Fibroblast of lung (primary cell): ENCODE measurements at regions not wholly inside any gene's neighbourhood (a gene's known extent, or its start where the extent isn't known, plus 50 kb on each side); places are given as distances from the start of the nearest gene placed in this dataset.

Experiments used
- DNase-seq, 2 donors: peaks; one replicate each; pipeline versions ENCODE4 v3.0.0 to v3.0.0-alpha.2; 2010; ENCODE audit warnings: low read depth in 2 of 2
- H2AFZ ChIP-seq: 2 replicates; pipeline ENCODE4 v1.5.1; 2012; ENCODE audit warnings: low read length, control low read depth, inconsistent platforms
- H3K27ac ChIP-seq: 2 replicates; pipeline ENCODE4 v1.5.1; 2011; ENCODE audit warnings: low read length, control low read depth; ENCODE audit not compliant: insufficient read depth
- H3K27me3 ChIP-seq: 2 replicates; pipeline ENCODE4 v1.5.1; 2011; ENCODE audit warnings: mild to moderate bottlenecking, low read length; ENCODE audit not compliant: control insufficient read depth, insufficient read depth
- H3K36me3 ChIP-seq: 2 replicates; pipeline ENCODE4 v1.5.1; 2011; ENCODE audit warnings: low read length; ENCODE audit not compliant: control insufficient read depth, insufficient read depth
- H3K4me1 ChIP-seq: 2 replicates; pipeline ENCODE4 v1.5.1; 2011; ENCODE audit warnings: low read length; ENCODE audit not compliant: control insufficient read depth, insufficient read depth; ENCODE audit errors: extremely low read depth
- H3K4me2 ChIP-seq: 2 replicates; pipeline ENCODE4 v1.5.1; 2011; ENCODE audit warnings: low read length, control low read depth; ENCODE audit not compliant: insufficient read depth; ENCODE audit errors: extremely low read depth
- H3K4me3 ChIP-seq, 4 experiments: fragments of 200-600 bp in 1 of 4; sonication (generic) in 1 of 4; replicated peaks in 1 of 4; 2 replicates each; pipeline ENCODE4 v1.5.1; 2011 to 2016; ENCODE audit warnings: low read length in 4 of 4, low read depth in 3 of 4, mild to moderate bottlenecking in 3 of 4, control low read depth in 2 of 4, inconsistent platforms in 1 of 4, mixed read lengths in 1 of 4; ENCODE audit not compliant: insufficient read depth in 1 of 4; ENCODE audit errors: control extremely low read depth in 1 of 4
- H3K79me2 ChIP-seq: 2 replicates; pipeline ENCODE4 v1.5.1; 2012; ENCODE audit warnings: mild to moderate bottlenecking, low read length, inconsistent platforms; ENCODE audit not compliant: control insufficient read depth, insufficient read depth
- H3K9ac ChIP-seq: 2 replicates; pipeline ENCODE4 v1.5.1; 2011; ENCODE audit warnings: mild to moderate bottlenecking, low read length, control low read depth; ENCODE audit not compliant: insufficient read depth
- H3K9me3 ChIP-seq: 2 replicates; pipeline ENCODE4 v1.5.1; 2012; ENCODE audit warnings: low read depth, low read length; ENCODE audit not compliant: control insufficient read depth, insufficient read depth
- H4K20me1 ChIP-seq: 2 replicates; pipeline ENCODE4 v1.5.1; 2011; ENCODE audit warnings: low read length; ENCODE audit not compliant: control insufficient read depth, insufficient read depth; ENCODE audit errors: extremely low read depth
- EZH2 ChIP-seq: IDR thresholded peaks from 2 replicates; pipeline ENCODE4 v1.5.1; 2012; ENCODE audit warnings: low read length, control low read depth, mild to moderate bottlenecking; ENCODE audit errors: missing control alignments
- TF ChIP-seq, protein P1 (sequence below), 2 donors: IDR thresholded peaks in 1 of 2; conservative IDR thresholded peaks in 1 of 2; 1 replicate in 1 of 2; 2 replicates in 1 of 2; pipeline ENCODE4 v1.5.1; 2011 to 2012; ENCODE audit warnings: low read length in 2 of 2, control low read depth in 1 of 2, inconsistent platforms in 1 of 2, low read depth in 1 of 2, mild to moderate bottlenecking in 1 of 2

DNA sequence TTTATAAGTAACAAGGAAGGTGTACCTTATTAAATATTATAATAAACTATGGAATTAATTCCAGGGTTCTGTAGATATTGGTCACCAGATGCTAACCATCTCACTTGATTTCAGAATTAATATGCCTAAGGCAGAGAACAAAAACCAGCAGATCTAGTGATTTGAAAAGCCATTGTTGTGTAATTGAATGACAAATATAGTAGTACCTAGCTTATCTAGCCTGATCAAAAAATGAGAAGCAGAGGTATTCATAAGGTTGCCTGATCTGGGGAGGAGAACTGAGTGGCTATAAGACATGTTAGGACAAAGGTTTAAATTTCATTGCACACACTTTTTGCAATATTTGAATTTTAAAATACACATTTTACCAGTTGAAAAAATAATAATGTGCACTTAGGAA, 132.0 kb upstream of the UBE2E3 start:
- Histone ChIP-seq H3K27me3 (no peaks in the 10 kb centered on the region), H3K9ac (no peak overlapping the region), H4K20me1 (no peaks in the 10 kb centered on the region), H3K36me3 (no peaks in the 10 kb centered on the region), H3K79me2 (no peaks in the 10 kb centered on the region), H2AFZ (no peak overlapping the region), H3K9me3 (no peaks in the 10 kb centered on the region), H3K4me2 (no peak overlapping the region), H3K4me3 (no peak overlapping the region), H3K4me1 (no peaks in the 10 kb centered on the region), H3K27ac (no peak overlapping the region)
- DNase-seq: no peak
- TF ChIP-seq, protein P1, sequence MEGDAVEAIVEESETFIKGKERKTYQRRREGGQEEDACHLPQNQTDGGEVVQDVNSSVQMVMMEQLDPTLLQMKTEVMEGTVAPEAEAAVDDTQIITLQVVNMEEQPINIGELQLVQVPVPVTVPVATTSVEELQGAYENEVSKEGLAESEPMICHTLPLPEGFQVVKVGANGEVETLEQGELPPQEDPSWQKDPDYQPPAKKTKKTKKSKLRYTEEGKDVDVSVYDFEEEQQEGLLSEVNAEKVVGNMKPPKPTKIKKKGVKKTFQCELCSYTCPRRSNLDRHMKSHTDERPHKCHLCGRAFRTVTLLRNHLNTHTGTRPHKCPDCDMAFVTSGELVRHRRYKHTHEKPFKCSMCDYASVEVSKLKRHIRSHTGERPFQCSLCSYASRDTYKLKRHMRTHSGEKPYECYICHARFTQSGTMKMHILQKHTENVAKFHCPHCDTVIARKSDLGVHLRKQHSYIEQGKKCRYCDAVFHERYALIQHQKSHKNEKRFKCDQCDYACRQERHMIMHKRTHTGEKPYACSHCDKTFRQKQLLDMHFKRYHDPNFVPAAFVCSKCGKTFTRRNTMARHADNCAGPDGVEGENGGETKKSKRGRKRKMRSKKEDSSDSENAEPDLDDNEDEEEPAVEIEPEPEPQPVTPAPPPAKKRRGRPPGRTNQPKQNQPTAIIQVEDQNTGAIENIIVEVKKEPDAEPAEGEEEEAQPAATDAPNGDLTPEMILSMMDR (conservative IDR thresholded peaks at IDR 0.05 in 1 of 2, IDR thresholded peaks at IDR 0.05 in 1 of 2; ENCODE audit: low read depth in 1 of 2, low read length in 2 of 2): no peak
- no peak for TF ChIP-seq EZH2

DNA sequence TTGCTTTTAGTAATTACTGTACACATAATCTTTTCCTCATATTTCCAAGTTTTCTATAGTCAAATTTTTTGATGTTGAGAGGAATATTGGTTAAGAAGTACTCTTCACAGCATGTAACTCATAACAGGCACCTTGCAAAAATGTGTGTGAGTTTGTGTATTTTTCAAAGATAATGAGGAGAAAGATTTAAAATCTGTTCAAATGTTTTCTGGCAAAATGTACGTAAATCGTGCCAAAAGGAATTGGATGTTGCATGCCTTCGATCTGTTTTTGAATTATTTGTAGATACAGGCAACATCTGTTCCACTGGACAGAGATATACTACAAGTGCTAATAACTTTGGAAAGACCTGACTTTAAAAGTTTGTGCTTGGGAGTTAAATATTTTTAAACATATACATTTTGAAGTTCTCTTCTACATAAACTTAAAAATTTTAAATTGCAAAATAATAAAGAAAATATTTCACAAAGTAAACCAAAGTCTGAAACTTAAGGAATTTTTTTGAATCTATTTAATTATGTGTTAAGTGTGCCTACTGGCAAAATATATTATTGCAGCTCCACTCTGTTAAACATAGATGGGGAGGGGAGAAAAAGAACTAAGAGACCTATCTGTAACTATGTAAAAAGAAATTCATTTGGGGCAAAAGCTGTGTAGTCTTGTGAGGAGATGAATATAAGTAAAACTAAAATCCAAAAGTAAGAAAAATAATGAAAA, 133.5 kb upstream of the UBE2E3 start:
- TF ChIP-seq, protein P1 (conservative IDR thresholded peaks at IDR 0.05 in 1 of 2, IDR thresholded peaks at IDR 0.05 in 1 of 2; ENCODE audit: low read depth in 1 of 2, low read length in 2 of 2): no peak
- TF ChIP-seq EZH2: no peak
- H4K20me1 ChIP-seq: no peaks in the 10 kb centered on the region
- DNase-seq: no peak
- H3K4me2 ChIP-seq: no peak overlapping the region
- H2AFZ ChIP-seq: no peak overlapping the region
- no peak overlapping the region for H3K27ac ChIP-seq
- no peaks in the 10 kb centered on the region for H3K27me3 ChIP-seq
- no peak overlapping the region for H3K9ac ChIP-seq
- no peaks in the 10 kb centered on the region for H3K79me2 ChIP-seq
- no peaks in the 10 kb centered on the region for H3K9me3 ChIP-seq
- no peaks in the 10 kb centered on the region for H3K36me3 ChIP-seq
- no peaks in the 10 kb centered on the region for H3K4me1 ChIP-seq
- no peak overlapping the region for H3K4me3 ChIP-seq

DNA sequence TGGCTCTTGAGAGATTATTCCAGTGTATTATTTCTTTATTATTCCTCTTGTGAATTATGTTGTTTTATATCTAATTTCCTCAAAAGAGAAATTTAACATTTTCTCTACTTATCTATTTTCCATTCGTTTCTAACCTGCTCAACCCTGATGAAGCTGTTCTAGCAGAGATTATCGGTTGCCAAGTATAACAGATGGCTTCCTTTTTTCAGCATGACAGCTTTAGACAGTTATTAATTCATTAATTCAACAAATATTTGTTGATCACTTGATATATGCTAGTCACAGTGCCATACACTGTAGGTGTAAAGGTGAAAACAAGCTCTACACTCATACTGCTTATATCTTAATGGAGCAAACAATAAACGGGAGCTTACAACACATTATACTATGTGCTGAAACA, 137.9 kb upstream of the UBE2E3 start:
- Histone ChIP-seq H3K79me2 (no peaks in the 10 kb centered on the region), H3K27me3 (no peaks in the 10 kb centered on the region), H2AFZ (no peak overlapping the region), H3K4me3 (no peak overlapping the region), H4K20me1 (no peaks in the 10 kb centered on the region), H3K36me3 (no peaks in the 10 kb centered on the region), H3K9me3 (no peaks in the 10 kb centered on the region), H3K27ac (no peak overlapping the region), H3K9ac (no peak overlapping the region), H3K4me2 (no peak overlapping the region), H3K4me1 (no peaks in the 10 kb centered on the region)
- TF ChIP-seq, protein P1 (conservative IDR thresholded peaks at IDR 0.05 in 1 of 2, IDR thresholded peaks at IDR 0.05 in 1 of 2; ENCODE audit: low read depth in 1 of 2, low read length in 2 of 2): no peak
- TF ChIP-seq EZH2: no peak
- no peak for DNase-seq
